Fibroblast of villous mesenchyme (primary cell): ENCODE measurements at regions not wholly inside any gene's neighbourhood (a gene's known extent, or its start where the extent isn't known, plus 50 kb on each side); places are given as distances from the start of the nearest gene placed in this dataset.

Experiments
- DNase-seq: peaks from one replicate; pipeline ENCODE4 v3.0.0-alpha.2; 2010; ENCODE audit warnings: low read depth
- H3K4me3 ChIP-seq: 2 replicates; pipeline ENCODE4 v1.5.1; 2011; ENCODE audit warnings: low read depth, mild to moderate bottlenecking, low read length
- TF ChIP-seq, protein P1 (sequence below): IDR thresholded peaks from 2 replicates; pipeline ENCODE4 v1.5.1; 2012; ENCODE audit warnings: low read depth, mild to moderate bottlenecking, low read length; ENCODE audit not compliant: insufficient read depth

DNA sequence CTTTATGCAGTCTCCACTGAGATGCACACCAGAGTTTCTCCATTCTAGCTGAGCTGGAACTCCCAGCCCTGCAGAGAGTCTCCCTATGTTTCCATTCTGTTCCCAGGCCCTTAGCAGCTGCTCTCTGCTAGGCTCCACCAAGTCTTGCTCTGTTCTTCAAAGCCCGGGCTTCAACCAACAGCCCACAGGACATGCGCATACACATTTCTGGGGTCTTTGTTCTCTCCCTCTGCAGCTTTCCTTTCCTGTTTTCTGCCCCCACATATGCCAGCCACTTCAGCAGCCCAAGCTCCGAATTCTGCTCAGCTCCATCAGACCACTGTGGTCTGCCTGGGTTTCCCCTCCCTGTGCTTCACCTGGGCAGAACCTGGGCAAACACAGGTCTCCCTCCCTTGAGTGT lies 205.9 kb downstream of the CBLN1 start:
- TF ChIP-seq, protein P1, sequence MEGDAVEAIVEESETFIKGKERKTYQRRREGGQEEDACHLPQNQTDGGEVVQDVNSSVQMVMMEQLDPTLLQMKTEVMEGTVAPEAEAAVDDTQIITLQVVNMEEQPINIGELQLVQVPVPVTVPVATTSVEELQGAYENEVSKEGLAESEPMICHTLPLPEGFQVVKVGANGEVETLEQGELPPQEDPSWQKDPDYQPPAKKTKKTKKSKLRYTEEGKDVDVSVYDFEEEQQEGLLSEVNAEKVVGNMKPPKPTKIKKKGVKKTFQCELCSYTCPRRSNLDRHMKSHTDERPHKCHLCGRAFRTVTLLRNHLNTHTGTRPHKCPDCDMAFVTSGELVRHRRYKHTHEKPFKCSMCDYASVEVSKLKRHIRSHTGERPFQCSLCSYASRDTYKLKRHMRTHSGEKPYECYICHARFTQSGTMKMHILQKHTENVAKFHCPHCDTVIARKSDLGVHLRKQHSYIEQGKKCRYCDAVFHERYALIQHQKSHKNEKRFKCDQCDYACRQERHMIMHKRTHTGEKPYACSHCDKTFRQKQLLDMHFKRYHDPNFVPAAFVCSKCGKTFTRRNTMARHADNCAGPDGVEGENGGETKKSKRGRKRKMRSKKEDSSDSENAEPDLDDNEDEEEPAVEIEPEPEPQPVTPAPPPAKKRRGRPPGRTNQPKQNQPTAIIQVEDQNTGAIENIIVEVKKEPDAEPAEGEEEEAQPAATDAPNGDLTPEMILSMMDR = no peak
- no peak overlapping the region for H3K4me3 ChIP-seq
- no peak for DNase-seq

DNA sequence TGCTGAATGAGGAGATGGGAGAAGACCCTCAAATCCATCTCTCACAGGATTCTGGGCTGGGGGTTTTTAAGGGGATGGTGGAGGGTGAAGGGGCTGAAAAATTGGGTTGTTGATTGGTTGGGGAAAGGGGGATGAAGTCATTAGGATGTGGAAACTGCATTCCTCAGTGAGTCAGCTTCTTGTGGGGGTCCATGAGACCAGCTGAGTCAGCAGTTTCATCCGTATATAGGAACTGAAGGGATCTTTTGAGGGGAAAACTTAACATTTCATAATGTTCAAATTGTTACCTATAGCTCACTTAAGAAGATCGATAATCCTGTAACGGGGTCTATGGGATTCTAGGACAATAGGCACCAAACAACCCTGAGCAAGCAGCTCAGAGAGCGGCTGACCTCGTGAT lies 213.4 kb downstream of the CBLN1 start:
- DNase-seq = no peak
- no peak overlapping the region for H3K4me3 ChIP-seq
- TF ChIP-seq, protein P1 = no peak

DNA sequence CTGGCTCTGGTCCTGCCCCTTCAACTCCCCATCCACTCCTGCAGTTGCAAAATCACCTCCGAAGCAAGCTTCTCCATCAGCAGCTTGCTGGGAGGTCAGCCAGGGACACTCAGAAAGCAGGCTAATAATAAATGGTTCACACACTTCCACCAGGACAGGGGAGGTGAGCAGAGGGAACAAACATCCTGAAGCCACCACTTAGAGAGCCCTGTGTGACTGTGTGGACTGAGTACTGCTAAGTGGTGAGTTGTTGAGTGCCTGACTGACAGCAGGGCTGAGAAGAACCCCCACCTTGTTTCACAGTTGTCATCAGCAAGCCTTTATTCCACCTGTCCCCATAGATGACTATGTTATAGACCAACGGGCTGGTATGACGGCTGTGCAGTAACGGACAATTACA lies 213.9 kb downstream of the CBLN1 start:
- DNase-seq = no peak
- no peak overlapping the region for H3K4me3 ChIP-seq
- TF ChIP-seq, protein P1 = no peak

DNA sequence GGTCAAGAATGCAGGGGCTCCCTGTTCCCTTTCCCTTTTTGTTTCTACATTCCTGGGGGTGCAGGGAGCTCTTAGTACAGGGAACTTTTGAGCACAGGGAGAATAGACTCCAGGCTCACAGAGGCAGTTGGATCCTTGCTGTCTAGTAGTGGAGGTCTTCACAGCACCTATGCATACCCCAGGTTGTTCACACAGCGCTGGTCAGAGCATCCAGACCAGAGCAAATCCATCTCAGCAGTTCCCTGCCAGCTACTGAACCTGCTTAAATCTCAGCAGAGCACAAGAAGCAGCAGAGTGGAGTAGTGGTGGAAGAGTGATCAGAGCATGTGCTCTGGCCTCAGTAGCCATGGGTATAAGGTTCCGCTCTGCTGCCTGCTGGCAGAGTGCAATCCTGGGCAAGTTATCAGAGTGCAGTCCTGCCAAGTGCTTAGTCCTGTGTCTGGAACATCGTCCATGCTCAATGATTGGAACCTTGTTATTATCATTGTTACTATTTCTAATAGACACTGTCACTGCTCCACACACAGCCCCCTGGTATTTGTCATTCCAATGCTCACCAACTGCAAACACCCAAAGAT lies 220.4 kb downstream of the CBLN1 start:
- TF ChIP-seq, protein P1 = no peak
- no peak overlapping the region for H3K4me3 ChIP-seq
- DNase-seq = no peak

DNA sequence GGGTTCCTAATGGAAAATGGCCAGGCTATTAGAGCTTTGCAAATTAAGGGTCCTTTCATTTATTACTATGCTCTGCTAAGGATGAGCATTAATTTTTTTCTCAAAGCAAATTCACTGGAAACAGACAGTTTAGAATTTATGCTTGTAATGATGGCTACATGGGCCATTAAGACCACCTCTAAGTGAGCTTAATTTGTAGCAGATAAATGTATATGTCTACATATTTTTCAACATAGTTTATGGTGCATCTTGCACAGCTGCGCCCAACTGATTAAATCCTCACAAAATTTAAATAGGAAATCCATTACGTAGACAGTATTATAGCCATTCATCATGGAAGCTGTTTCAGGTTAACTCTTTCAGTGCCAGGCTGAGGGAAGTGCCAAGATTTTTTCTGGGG lies 220.9 kb downstream of the CBLN1 start:
- no peak for DNase-seq
- TF ChIP-seq, protein P1 = no peak
- H3K4me3 ChIP-seq = no peak overlapping the region

DNA sequence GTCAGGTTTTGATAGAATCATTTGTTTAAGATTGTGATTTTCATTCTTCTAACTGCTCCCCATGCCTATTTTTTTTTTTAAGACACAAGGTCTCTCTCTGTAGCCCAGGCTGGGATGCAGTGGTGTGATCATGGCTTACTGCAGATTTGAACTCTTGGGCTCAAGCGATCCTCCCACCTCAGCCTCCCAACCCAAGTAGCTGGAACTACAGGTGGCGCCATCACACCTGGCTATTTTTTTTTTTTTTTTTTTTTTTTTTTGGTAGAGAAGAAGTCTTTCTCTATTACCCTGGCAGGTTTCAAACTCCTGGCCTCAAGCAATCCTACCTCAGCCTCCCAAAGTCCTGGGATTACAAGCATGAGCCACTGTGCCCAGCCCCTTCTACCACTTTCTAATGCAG lies 223.3 kb downstream of the CBLN1 start:
- no peak for DNase-seq
- no peak overlapping the region for H3K4me3 ChIP-seq
- TF ChIP-seq, protein P1 = no peak

DNA sequence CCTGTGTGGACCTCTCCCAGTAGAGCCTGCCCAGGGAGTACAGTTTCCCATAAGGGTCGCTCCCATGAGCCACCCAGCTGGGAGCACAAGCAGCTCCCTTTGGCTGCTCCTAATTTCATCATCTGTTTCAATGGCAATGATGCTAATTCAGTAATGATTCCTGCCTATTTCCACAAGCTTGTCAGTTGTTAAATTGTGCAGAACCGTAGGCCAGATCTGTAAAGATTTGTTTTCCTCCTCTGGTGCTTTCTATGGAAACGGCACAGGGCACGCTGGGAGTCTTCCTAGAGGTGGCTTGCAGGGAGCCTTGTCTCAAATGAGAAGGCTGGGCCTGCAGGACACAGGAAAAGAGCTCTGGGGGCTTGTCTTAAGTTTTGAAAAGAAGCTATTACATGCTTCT lies 223.7 kb downstream of the CBLN1 start:
- TF ChIP-seq, protein P1 = no peak
- DNase-seq = no peak

More for the DNA sequence above, 223.7 kb downstream of the CBLN1 start:
- no peak overlapping the region for H3K4me3 ChIP-seq
